ENCODE measurements at regions not wholly inside any gene's neighbourhood (a gene's known extent, or its start where the extent isn't known, plus 50 kb on each side); places are given as distances from the start of the nearest gene placed in this dataset.

- TF ChIP-seq EP300 (IDR thresholded peaks at IDR 0.05) (no peak), CTCF (IDR thresholded peaks at IDR 0.05) (no peak), POLR2A (IDR thresholded peaks at IDR 0.05) (no peak), POLR2AphosphoS5 (IDR thresholded peaks at IDR 0.05) (no peak)
Measured at GRCh38 chr1:208741296-208741695, 497.1 kb upstream of the PLXNA2 start.
